WERI-Rb-1 (cell line): ENCODE measurements at regions not wholly inside any gene's neighbourhood (a gene's known extent, or its start where the extent isn't known, plus 50 kb on each side); places are given as distances from the start of the nearest gene placed in this dataset.

Source experiments
- DNase-seq: peaks from one replicate; pipeline ENCODE4 v3.0.0-alpha.2; 2020
- H3K27ac ChIP-seq: fragments of 250-450 bp; sonication (Bioruptor Pico); 2 replicates; pipeline ENCODE4 v1.5.1; 2020; ENCODE audit warnings: mild to moderate bottlenecking, moderate library complexity
- H3K27me3 ChIP-seq: fragments of 250-450 bp; sonication (Bioruptor Pico); 2 replicates; pipeline ENCODE4 v1.5.1; 2021; ENCODE audit warnings: mild to moderate bottlenecking, low read depth, moderate library complexity; ENCODE audit not compliant: insufficient read depth, severe bottlenecking
- H3K36me3 ChIP-seq: fragments of 250-450 bp; sonication (Bioruptor Pico); 2 replicates; pipeline ENCODE4 v1.5.1; 2020; ENCODE audit warnings: mild to moderate bottlenecking, moderate library complexity
- H3K4me3 ChIP-seq: 2 replicates; pipeline ENCODE4 v1.5.1; 2011; ENCODE audit warnings: low read depth, mild to moderate bottlenecking, control low read depth, low read length
- H3K9me3 ChIP-seq: fragments of 250-450 bp; sonication (Bioruptor Pico); 2 replicates; pipeline ENCODE4 v1.5.1; 2021; ENCODE audit warnings: mild to moderate bottlenecking, moderate library complexity; ENCODE audit not compliant: severe bottlenecking
- CTCF ChIP-seq: IDR thresholded peaks from 2 replicates; pipeline ENCODE4 v1.5.1; 2011; ENCODE audit warnings: low read depth, mild to moderate bottlenecking, control low read depth, inconsistent platforms, low read length

DNA sequence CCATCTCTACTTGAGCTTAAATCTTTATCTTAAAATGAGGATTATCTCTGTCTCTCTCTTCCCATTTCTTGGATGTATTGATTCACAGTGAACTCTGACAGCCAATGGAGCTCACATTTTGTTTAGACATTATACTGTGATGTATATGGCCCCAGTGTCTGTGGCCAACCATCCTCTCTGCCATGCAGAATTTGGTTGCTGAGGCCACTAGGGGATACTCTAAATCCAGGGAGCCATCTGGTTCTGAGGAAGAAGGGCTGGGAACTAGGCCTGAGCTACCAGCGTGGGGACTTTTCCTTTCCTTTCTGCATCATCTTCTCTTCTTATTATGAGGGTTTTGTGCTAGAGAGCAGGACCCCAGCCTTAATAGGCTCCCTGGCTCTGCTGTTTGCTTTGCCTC is 59.1 kb upstream of the RIPOR2 start:
- no peak for TF ChIP-seq CTCF
- Histone ChIP-seq H3K27me3 (no peaks in the 10 kb centered on the region), H3K9me3 (no peaks in the 10 kb centered on the region), H3K27ac (no peak overlapping the region), H3K4me3 (no peak overlapping the region), H3K36me3 (no peaks in the 10 kb centered on the region)
- DNase-seq: no peak

DNA sequence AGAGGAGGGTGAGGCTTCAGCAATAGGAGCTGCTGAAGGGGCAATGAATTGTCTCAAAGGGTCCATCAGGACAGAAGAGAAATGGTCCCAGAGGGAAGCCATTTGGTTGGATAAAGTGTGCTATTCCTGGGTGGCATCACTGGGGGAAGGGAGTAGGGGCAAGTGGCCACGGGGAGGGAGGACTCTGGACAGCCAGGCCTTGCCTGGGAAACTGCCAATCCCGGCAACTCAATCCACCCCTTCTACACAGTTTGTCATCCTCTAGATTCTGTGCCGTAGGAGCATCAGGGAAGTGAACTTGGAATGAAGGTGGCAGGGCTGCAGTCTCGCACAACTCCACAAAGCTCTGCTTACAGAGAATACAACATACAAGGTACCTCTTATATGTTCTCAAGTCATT is 59.5 kb upstream of the RIPOR2 start:
- no peak overlapping the region for H3K4me3 ChIP-seq
- H3K36me3 ChIP-seq: no peaks in the 10 kb centered on the region
- H3K9me3 ChIP-seq: no peaks in the 10 kb centered on the region
- no peak for TF ChIP-seq CTCF
- no peaks in the 10 kb centered on the region for H3K27me3 ChIP-seq
- DNase-seq: no peak
- no peak overlapping the region for H3K27ac ChIP-seq

GRCh38 chr6:24996269-24996836 is 60.6 kb upstream of the RIPOR2 start:
- Histone ChIP-seq H3K9me3 (no peaks in the 10 kb centered on the region), H3K27ac (no peak overlapping the region), H3K27me3 (no peaks in the 10 kb centered on the region), H3K4me3 (no peak overlapping the region), H3K36me3 (no peaks in the 10 kb centered on the region)
- no peak for TF ChIP-seq CTCF
- no peak for DNase-seq

DNA sequence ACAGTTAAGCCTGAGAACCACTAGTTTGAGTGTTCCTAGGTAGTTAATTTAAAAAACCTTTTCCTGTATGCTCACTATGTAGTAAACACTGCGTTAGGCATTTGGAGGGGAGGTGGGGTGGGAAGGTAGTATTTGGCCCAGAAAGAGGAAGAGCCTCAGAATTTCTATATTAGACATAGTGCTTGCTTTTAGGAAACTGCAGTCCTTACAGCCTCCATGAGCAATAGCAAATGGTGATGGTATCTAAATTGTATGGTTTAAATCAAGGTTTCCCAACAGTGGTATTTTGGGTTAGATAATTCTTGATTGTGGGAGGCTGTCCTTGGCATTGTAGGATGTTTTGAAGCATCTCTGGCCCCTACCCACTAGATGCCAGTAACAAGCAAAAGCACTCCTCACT is 61.5 kb upstream of the RIPOR2 start:
- Histone ChIP-seq H3K9me3 (no peaks in the 10 kb centered on the region), H3K4me3 (no peak overlapping the region), H3K27ac (no peak overlapping the region), H3K36me3 (no peaks in the 10 kb centered on the region), H3K27me3 (no peaks in the 10 kb centered on the region)
- no peak for TF ChIP-seq CTCF
- no peak for DNase-seq

- Histone ChIP-seq H3K27me3 (no peaks in the 10 kb centered on the region), H3K27ac (no peak overlapping the region), H3K4me3 (no peak overlapping the region), H3K36me3 (no peaks in the 10 kb centered on the region), H3K9me3 (no peaks in the 10 kb centered on the region)
- DNase-seq: no peak
- TF ChIP-seq CTCF: no peak
Observed at GRCh38 chr6:24997905-24998304, 62.1 kb upstream of the RIPOR2 start.
